ENCODE measurements at regions not wholly inside any gene's neighbourhood (a gene's known extent, or its start where the extent isn't known, plus 50 kb on each side); places are given as distances from the start of the nearest gene placed in this dataset.

GRCh38 chr4:170868170-170868569 lies 778.4 kb upstream of the AADAT start:
- DNase-seq (ENCODE audit: low read depth in 1 of 2, low spot score in 2 of 2) = no peak
- WGBS, 2 experiments (ENCODE audit: extremely low coverage in 1 of 2, insufficient coverage in 1 of 2, insufficient read length in 1 of 2, insufficient replicate concordance in 2 of 2, low coverage in 1 of 2, low lambda C conversion rate in 2 of 2, missing lambda C conversion rate in 1 of 2) = 90% methylated on average over 1 of the region's 1 CpG; no CpG with 5 or more reads in 1 of the 2 experiments
- no peak overlapping the region for H3K4ac ChIP-seq (replicated peaks; ENCODE audit: insufficient read length, low read depth, low read length)
- H2BK15ac ChIP-seq (ENCODE audit: low read length) = no peak overlapping the region
- H4K91ac ChIP-seq (replicated peaks; ENCODE audit: insufficient read length, low read length) = no peak overlapping the region
- no peak overlapping the region for H3K23ac ChIP-seq (ENCODE audit: insufficient read length)
- no peak overlapping the region for H2BK120ac ChIP-seq (replicated peaks; ENCODE audit: low read depth, low read length)
- no peak overlapping the region for H3K9ac ChIP-seq (replicated peaks in 1 of 4; ENCODE audit: extremely low read depth in 1 of 4, low read depth in 3 of 4, low read length in 3 of 4)
- no peaks in the 10 kb centered on the region for H3K36me3 ChIP-seq (ENCODE audit: control insufficient read depth in 2 of 4, insufficient read depth in 4 of 4, low read length in 3 of 4)
- H3K79me2 ChIP-seq (ENCODE audit: control insufficient read depth in 1 of 2, insufficient read depth in 2 of 2, low read length in 2 of 2) = no peaks in the 10 kb centered on the region
- H3K27ac ChIP-seq (ENCODE audit: low read depth, low read length) = no peak overlapping the region
- ChIA-PET POLR2A (ENCODE audit: partially characterized antibody) (no interaction called here), CTCF (ENCODE audit: partially characterized antibody) (no interaction called here)
- H3K79me1 ChIP-seq (ENCODE audit: low read depth, low read length) = no peaks in the 10 kb centered on the region
- no peak overlapping the region for H3K14ac ChIP-seq (ENCODE audit: insufficient read length)
- no peak overlapping the region for H2BK20ac ChIP-seq (ENCODE audit: low read length)
- no peak overlapping the region for H4K5ac ChIP-seq (ENCODE audit: insufficient read length, low read depth, low read length)
- no peak overlapping the region for H3K4me3 ChIP-seq (ENCODE audit: extremely low read depth in 1 of 4, insufficient read depth in 2 of 4, low read depth in 3 of 4, low read length in 4 of 4)
- no peak overlapping the region; the same call in 1 of the 2 replicates for H3K18ac ChIP-seq (ENCODE audit: extremely low read depth, low read length)
- no peaks in the 10 kb centered on the region for H3K23me2 ChIP-seq (ENCODE audit: low read depth, low read length)
- no peak overlapping the region for H3K56ac ChIP-seq (replicated peaks; ENCODE audit: insufficient read length, low read depth, low read length)
- no peaks in the 10 kb centered on the region for H4K20me1 ChIP-seq (replicated peaks in 1 of 2; ENCODE audit: control insufficient read depth in 1 of 2, insufficient read depth in 2 of 2, low read length in 2 of 2)
- no peaks in the 10 kb centered on the region for H3K27me3 ChIP-seq (replicated peaks in 1 of 4; ENCODE audit: control insufficient read depth in 3 of 4, extremely low read depth in 1 of 4, insufficient read depth in 3 of 4, low read length in 3 of 4)
- H2AFZ ChIP-seq (ENCODE audit: low read length) = no peak overlapping the region
- H3K4me2 ChIP-seq (ENCODE audit: insufficient read depth in 1 of 2, low read depth in 2 of 2, low read length in 2 of 2) = no peak overlapping the region
- no peaks in the 10 kb centered on the region for H3K9me3 ChIP-seq (ENCODE audit: insufficient read depth in 2 of 2, low read depth in 1 of 2, low read length in 1 of 2)
- H2BK12ac ChIP-seq (ENCODE audit: low read depth, low read length) = no peak overlapping the region
- H2BK5ac ChIP-seq (ENCODE audit: low read depth, low read length) = no peak overlapping the region
- no peak for FAIRE-seq
- no peak overlapping the region for H2AK5ac ChIP-seq (ENCODE audit: low read depth, low read length)
- H3K4me1 ChIP-seq (replicated peaks in 1 of 4; ENCODE audit: control insufficient read depth in 3 of 4, insufficient read depth in 4 of 4, low read length in 3 of 4) = no peaks in the 10 kb centered on the region
- H4K8ac ChIP-seq (ENCODE audit: extremely low read depth, insufficient read depth, low read length) = no peak overlapping the region
- TF ChIP-seq BRCA1 (IDR thresholded peaks at IDR 0.05; ENCODE audit: low read depth, low read length) (no peak), TAF7 (optimal IDR thresholded peaks at IDR 0.05; ENCODE audit: borderline replicate concordance, low read depth, low read length) (no peak), SAP30 (IDR thresholded peaks at IDR 0.05; ENCODE audit: insufficient read depth, insufficient replicate concordance, low read length) (no peak), TBP (IDR thresholded peaks at IDR 0.05; ENCODE audit: low read depth, low read length) (no peak), SUZ12 (IDR thresholded peaks at IDR 0.05; ENCODE audit: low read length) (no peak), ATF3 (IDR thresholded peaks at IDR 0.05; ENCODE audit: insufficient read depth, low read depth, low read length) (no peak), RNF2 (IDR thresholded peaks at IDR 0.05; ENCODE audit: borderline replicate concordance, low read depth, low read length, missing control alignments, poor library complexity, severe bottlenecking) (no peak), EGR1 (IDR thresholded peaks at IDR 0.05; ENCODE audit: borderline replicate concordance, low read depth, low read length) (no peak), TAF1 (IDR thresholded peaks at IDR 0.05; ENCODE audit: low read depth, low read length) (no peak), FOSL1 (IDR thresholded peaks at IDR 0.05; ENCODE audit: insufficient read depth, low read depth, low read length) (no peak), CREB1 (IDR thresholded peaks at IDR 0.05) (no peak), NANOG (IDR thresholded peaks at IDR 0.05; ENCODE audit: insufficient read depth, low read depth, low read length, poor library complexity, severe bottlenecking) (no peak), RXRA (IDR thresholded peaks at IDR 0.05; ENCODE audit: insufficient read depth, low read depth, low read length) (no peak), EZH2 (IDR thresholded peaks at IDR 0.05; ENCODE audit: low read depth, low read length, severe bottlenecking) (no peak), CHD2 (IDR thresholded peaks at IDR 0.05; ENCODE audit: low read length) (no peak)
